ENCODE measurements at regions not wholly inside any gene's neighbourhood (a gene's known extent, or its start where the extent isn't known, plus 50 kb on each side); places are given as distances from the start of the nearest gene placed in this dataset.

- DNase-seq (ENCODE audit: low read depth in 2 of 2) = no peak
Measured at GRCh38 chr17:33640629-33641028, 347.5 kb upstream of the ASIC2 start.

- no peak for DNase-seq (ENCODE audit: low read depth in 2 of 2)
Measured at GRCh38 chr17:33642002-33642401, 348.9 kb upstream of the ASIC2 start.

DNA sequence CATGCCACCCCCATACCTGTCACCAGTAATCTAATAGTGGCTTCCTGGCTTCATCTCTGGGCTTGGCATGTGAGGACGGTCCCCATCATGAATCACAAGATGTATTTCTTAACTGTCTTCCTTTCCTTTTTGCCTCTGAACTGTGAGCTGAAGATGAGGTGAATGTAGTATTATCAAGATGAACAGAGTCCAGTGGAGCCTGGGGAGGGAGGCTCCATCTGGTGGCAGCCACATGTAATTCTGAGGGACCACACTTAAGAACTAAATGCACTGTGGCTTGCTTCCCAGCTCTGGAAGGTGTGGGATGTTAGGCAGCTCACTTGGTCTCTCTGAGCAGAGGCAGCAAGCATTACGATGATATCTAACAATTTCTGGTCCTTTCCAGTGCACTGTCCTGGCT is 354.9 kb upstream of the ASIC2 start:
- no peak for DNase-seq (ENCODE audit: low read depth in 2 of 2)

- DNase-seq (ENCODE audit: low read depth in 2 of 2) = no peak
Measured at GRCh38 chr17:33650304-33650703, 357.2 kb upstream of the ASIC2 start.

DNA sequence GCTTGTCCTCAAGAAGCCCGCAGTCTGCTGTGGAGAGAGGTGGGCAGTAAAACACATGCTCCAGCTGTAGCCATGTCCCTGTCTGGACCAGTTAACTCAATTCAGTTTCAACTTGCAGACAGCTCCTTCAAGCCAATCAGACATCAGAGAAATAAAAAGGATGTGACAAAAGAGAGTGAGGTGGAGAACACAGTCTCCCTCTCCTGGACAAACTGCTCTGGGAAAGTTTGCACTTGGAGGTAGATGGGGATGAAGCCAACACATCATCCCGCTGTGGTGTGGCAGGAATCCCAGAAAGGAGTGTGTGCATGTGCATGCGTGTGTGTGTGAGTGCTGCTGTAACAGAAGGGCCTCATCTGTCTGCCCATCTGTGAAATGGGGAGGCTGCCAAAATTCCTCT is 358.6 kb upstream of the ASIC2 start:
- DNase-seq (ENCODE audit: low read depth in 2 of 2) = no peak

- no peak for DNase-seq (ENCODE audit: low read depth in 2 of 2)
Measured at GRCh38 chr17:33652731-33653398, 359.8 kb upstream of the ASIC2 start.

DNA sequence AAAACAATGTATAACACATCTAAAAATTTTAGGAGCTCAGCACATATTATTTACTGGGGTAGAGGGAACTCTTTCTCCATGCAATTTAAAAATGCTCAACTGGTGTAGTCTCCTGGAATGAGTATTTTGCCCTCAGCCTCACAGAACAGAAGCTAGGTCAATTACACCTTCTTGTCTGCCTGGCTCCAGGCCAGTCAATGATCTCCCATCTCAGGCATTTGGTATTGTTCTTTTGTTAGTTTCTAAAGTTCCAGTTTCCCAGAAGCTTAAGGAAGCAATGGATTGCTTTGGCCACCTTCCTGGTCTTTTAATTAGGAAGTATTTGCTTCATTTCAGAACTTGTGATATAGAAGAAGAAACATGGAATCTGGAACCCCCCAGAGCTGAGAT is 360.3 kb upstream of the ASIC2 start:
- no peak for DNase-seq (ENCODE audit: low read depth in 2 of 2)

DNA sequence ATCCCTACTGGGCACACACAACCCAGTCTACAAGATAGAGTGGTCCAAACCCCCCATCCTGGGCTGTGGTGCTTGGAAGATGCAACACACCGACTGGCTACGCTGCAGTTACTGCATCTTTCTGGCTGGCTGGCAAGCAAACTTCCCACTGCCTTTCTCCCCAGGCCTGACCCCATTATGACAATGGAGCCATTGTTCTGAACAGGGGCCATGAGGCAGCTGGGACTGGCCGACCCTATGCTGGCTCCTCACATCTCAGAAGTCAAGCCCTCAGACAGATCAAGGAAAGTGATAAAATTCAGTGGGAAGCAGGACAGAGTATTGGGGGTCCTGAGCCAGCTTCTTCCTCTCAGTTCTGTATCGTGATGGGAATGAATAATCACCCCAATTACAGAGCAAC is 364.1 kb upstream of the ASIC2 start:
- no peak for DNase-seq (ENCODE audit: low read depth in 2 of 2)

DNA sequence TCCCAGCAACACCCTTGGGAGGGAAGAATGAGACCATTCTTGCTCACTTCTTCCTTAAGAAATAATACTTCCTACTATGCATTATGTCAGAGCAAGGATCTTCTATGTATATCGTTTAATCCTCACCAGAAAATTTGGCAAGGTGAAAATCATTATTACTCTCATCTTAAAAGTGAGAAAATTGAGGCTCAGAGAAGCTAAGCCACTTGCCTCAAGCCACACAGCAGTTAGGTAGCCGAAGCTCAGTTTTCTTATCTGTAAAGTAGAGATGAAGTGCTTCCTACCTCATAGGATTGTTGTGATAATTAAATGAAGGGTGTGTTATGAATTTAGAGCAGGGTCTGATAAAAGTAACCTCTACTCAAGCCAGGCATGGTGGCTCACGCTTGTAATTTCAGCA is 368.9 kb upstream of the ASIC2 start:
- no peak for DNase-seq (ENCODE audit: low read depth in 2 of 2)

- DNase-seq (ENCODE audit: low read depth in 2 of 2) = no peak
Measured at GRCh38 chr17:33664116-33664840, 371.2 kb upstream of the ASIC2 start.

DNA sequence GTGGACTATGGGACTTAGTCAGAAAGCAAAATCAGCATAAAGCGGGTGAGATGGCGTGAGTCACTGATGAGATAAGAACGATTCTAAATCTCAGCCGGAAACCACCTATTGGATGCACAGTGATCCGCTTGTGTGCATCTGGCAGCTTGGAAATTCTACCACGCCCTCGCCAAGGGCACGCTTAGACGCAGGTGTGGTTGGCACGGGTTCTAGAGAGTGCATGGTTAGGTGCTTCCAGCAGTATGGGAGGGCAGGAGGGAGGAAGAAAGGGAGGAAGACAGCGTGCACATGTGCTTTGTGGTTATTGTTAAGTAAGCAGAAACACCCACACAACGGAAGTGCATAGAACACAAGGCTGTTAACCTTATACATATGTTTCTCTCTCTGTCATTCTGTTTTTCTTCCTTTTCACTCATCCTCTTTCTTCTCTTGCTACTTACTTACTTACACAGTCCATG is 374.0 kb upstream of the ASIC2 start:
- peak in 1 of 2 donors; percentile 1 for DNase-seq (ENCODE audit: low read depth in 2 of 2)

GRCh38 chr17:33667671-33668070 is 374.6 kb upstream of the ASIC2 start:
- no peak for DNase-seq (ENCODE audit: low read depth in 2 of 2)

DNA sequence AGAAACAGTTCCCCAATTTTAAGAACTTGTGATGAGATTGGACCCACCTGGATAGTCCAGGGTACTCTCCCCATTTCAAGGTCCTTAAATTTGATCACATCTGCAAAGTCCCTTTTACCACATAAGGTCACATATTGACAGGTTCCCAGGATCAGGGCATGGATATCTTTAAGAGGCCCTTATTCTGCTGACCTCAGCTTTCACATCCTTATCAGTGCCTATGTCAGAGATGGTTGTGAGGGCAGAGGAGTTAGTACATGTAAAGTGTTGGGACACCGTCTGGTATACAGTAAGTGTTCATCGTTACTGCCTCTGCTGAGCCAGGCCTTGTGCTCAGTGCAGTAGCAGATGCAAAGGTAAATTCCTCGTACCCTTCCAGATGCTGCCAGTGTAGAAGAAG is 375.4 kb upstream of the ASIC2 start:
- no peak for DNase-seq (ENCODE audit: low read depth in 2 of 2)

- DNase-seq (ENCODE audit: low read depth in 2 of 2) = no peak
Measured at GRCh38 chr17:33671491-33671890, 378.4 kb upstream of the ASIC2 start.

- peak in 1 of 2 donors; percentile 11 for DNase-seq (ENCODE audit: low read depth in 2 of 2)
Measured at GRCh38 chr17:33674685-33675084, 381.6 kb upstream of the ASIC2 start.

- no peak for DNase-seq (ENCODE audit: low read depth in 2 of 2)
Measured at GRCh38 chr17:33676444-33676843, 383.3 kb upstream of the ASIC2 start.

GRCh38 chr17:33679595-33679994 is 386.5 kb upstream of the ASIC2 start:
- no peak for DNase-seq (ENCODE audit: low read depth in 2 of 2)

GRCh38 chr17:33680472-33680871 is 387.4 kb upstream of the ASIC2 start:
- no peak for DNase-seq (ENCODE audit: low read depth in 2 of 2)

DNA sequence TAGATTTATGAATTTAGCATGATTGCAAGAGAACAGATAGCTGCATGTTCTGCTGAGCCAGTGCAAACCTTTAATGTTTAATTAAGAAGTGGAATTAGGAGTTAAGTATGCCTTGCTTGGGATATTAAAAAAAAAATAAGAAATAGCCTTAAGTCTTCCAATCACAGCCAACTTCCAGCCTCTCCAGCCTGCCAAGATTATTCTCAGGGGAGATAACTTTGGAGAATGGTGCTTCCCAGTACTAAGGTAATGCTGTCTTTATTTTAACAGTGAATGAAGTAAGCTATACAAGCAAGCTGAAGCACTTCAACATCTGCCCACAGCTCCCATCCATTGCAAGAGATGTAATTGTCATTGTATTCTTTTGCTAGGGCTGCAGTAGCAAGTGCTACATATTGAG is 389.5 kb upstream of the ASIC2 start:
- no peak for DNase-seq (ENCODE audit: low read depth in 2 of 2)

DNA sequence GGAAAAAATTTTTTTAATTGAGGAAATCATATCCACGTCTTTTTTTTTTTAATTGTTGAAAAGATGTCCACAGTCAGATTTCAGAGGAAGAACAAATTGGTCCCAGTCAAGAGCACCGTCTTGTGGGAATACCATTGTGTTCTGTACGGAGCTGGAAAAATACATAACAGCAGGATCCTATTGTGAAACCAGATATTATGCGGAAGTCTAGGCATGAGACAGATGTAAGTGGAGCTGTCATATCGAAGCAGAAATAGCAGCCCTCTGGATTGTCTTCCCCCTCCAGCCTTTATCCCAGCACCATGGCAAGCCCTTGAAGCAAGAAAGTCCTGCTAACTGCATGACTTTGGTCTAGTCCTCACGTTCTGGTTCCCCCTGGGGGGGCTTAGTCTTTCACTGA is 391.6 kb upstream of the ASIC2 start:
- DNase-seq (ENCODE audit: low read depth in 2 of 2) = no peak

- no peak for DNase-seq (ENCODE audit: low read depth in 2 of 2)
Measured at GRCh38 chr17:33686171-33686570, 393.1 kb upstream of the ASIC2 start.

DNA sequence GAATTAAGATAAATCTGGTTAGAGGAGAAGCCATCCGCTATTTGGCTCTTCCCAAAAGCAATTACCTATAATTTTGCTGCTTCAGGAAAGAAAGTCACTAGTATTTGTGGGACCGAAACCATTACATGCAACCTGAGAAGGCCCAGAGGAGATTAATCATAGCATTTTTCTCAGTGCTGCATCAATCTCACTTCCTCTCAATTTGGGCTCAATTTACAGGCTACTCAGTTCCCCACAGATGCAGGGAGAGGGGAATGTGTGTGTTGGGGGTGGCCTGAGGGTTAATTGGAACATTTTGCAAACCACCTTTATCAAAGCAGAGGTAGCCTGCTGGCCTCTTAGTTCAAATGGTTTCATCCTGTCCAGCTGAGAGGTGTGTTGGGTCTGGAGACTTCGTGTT is 394.7 kb upstream of the ASIC2 start:
- DNase-seq (ENCODE audit: low read depth in 2 of 2) = no peak

GRCh38 chr17:33688771-33689170 is 395.7 kb upstream of the ASIC2 start:
- no peak for DNase-seq (ENCODE audit: low read depth in 2 of 2)

GRCh38 chr17:33689725-33690124 is 396.6 kb upstream of the ASIC2 start:
- no peak for DNase-seq (ENCODE audit: low read depth in 2 of 2)

Measured in stimulated activated CD8-positive, alpha-beta memory T cell treated with anti-CD3 and anti-CD28 coated beads, Interleukin-2, amount 100 ng/mL, for 1 hour (primary cell).